Astrocyte of the cerebellum (primary cell): ENCODE measurements at regions not wholly inside any gene's neighbourhood (a gene's known extent, or its start where the extent isn't known, plus 50 kb on each side); places are given as distances from the start of the nearest gene placed in this dataset.

Source experiments
- DNase-seq: peaks from one replicate; pipeline ENCODE4 v3.0.0-alpha.2; 2011; ENCODE audit warnings: low read depth
- H3K4me3 ChIP-seq: 2 replicates; pipeline ENCODE4 v1.5.1; 2011; ENCODE audit warnings: mild to moderate bottlenecking, low read depth, low read length, moderate library complexity
- in situ Hi-C: cut with HindIII; loops from 2 replicates; pipeline ENCODE4 v1.10.0; 2017; ENCODE audit warnings: low sequenced_read_pairs
- TF ChIP-seq, protein P1 (sequence below): IDR thresholded peaks from 2 replicates; pipeline ENCODE4 v1.5.1; 2012; ENCODE audit warnings: low read length, low read depth, moderate library complexity, mild to moderate bottlenecking; ENCODE audit errors: missing control alignments

DNA sequence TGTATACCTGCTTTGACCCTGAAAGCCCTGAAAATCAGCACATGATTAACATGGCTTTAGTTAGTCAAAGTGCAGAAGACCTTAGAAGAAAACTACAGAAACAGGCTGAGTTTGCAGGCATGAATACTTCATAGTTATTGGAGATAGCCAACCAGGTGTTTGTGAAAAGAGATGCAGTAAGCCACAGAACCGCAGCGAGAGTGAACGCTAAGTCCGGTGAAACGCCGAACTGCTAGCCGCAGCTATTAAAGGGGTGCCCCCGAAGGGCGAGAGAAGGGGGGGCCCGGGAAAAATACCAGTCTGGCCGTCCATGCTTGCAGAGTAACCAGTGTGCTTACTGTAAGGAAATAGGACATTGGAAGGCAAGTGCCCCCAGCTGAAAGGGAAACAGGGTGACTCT is 784.0 kb upstream of the TMEM132C start:
- in situ Hi-C loops: no loop called here
- DNase-seq: no peak
- TF ChIP-seq, protein P1, sequence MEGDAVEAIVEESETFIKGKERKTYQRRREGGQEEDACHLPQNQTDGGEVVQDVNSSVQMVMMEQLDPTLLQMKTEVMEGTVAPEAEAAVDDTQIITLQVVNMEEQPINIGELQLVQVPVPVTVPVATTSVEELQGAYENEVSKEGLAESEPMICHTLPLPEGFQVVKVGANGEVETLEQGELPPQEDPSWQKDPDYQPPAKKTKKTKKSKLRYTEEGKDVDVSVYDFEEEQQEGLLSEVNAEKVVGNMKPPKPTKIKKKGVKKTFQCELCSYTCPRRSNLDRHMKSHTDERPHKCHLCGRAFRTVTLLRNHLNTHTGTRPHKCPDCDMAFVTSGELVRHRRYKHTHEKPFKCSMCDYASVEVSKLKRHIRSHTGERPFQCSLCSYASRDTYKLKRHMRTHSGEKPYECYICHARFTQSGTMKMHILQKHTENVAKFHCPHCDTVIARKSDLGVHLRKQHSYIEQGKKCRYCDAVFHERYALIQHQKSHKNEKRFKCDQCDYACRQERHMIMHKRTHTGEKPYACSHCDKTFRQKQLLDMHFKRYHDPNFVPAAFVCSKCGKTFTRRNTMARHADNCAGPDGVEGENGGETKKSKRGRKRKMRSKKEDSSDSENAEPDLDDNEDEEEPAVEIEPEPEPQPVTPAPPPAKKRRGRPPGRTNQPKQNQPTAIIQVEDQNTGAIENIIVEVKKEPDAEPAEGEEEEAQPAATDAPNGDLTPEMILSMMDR: no peak
- H3K4me3 ChIP-seq: no peak overlapping the region

DNA sequence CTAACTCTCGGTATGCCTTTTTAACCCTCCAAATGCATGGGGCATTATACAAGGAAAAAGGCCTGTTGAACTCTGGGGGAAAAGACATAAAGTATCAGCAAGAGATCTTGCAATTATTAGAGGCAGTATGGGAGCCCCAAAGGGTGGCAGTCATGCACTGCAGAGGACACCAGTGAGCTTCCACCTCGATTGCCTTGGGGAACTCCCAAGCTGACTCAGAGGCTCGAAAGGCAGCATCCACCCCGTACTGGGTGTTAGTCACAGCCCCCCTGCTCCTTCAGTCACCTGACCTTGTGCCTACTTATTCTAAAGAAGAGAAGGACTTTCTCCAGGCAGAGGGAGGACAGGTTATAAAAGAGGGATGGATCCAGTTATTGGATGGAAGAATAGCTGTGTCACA is 781.4 kb upstream of the TMEM132C start:
- DNase-seq: peak; percentile 69
- TF ChIP-seq, protein P1: peak; percentile 52
- H3K4me3 ChIP-seq: no peak overlapping the region
- in situ Hi-C loops: no loop called here

DNA sequence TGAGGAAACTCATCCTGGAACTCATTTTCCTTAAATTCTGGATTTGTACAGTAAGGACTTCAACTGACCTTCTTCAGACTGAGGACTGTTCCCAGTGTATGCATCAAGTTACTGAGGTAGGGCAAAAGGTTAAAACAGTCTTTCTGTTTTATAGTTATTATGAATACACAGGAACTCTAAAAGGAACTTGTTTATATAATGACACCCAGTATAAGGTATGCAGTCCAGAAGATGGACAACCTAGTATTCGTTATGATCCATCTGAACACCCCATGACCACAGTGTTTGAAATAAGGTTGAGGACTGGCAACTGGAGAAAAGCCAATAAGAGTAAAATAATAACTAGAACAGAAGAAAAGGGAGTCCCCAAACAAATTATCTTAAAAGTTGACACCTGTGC is 779.9 kb upstream of the TMEM132C start:
- H3K4me3 ChIP-seq: no peak overlapping the region
- TF ChIP-seq, protein P1: no peak
- no peak for DNase-seq
- in situ Hi-C loops: no loop called here

DNA sequence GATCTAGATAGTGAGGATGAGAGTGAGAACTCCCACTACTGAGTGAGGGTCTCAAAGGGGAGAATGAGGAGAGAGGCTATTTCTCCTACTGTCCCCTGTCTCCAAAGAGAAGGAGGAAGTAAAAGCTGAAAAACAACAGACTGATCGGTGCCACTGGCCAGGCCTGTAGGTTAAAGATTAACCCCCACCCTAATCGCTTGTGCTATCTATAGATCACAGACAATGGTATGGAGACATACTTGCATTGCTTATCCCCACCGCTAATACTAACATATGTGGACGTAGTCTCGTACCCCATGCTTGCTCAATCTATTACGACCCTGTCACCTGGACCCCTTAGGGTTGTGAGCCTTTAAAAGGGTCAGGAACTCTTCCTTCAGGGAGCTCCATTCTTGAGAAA is 777.9 kb upstream of the TMEM132C start:
- no peak for DNase-seq
- no peak overlapping the region for H3K4me3 ChIP-seq
- TF ChIP-seq, protein P1: no peak
- in situ Hi-C loops: no loop called here

DNA sequence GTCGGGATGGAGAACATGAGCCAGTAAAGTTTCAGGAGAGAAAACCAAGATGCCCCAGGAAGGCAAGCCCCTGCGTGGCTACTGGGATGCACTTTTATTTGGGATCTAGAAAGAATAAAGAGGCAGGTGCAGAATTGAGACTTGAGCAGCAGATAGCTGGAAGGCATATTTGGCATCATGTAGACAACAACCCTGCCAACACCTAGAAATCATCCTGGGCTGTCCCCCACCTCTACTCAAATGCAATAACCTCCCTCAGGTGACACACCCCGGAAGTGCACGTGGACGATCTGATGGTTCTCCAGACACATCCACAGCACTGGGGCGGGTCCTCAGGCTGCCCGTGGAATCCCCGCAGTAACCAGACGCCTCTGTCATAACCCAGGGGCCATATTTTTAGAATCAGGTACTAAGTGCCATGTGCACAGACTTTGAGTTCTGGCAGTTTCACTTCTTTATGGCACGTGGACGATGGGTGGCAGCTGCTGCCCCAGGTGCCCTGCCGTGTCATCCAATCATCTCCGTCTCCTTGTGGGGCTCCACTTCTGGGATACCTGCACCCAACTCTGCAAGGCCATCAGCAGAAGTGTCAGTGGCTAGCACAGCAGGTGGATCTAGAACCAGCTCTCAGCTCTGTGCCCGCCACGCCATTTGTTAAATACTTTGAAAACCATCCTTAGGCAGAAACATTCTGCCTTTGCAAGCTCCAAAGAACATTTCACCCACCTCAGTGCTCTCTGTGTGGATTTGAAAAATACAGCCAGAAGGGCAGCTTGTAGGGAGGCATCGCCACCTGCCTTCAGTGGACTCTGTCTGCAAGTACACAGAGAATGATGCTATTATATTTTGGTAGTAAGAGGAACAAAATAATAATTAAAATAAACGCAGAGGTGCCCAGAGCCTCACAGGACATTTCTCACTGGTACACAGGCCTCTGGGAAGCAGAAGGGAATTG is 771.7 kb upstream of the TMEM132C start:
- in situ Hi-C loops: no loop called here
- TF ChIP-seq, protein P1: no peak
- H3K4me3 ChIP-seq: no peak overlapping the region
- DNase-seq: no peak

DNA sequence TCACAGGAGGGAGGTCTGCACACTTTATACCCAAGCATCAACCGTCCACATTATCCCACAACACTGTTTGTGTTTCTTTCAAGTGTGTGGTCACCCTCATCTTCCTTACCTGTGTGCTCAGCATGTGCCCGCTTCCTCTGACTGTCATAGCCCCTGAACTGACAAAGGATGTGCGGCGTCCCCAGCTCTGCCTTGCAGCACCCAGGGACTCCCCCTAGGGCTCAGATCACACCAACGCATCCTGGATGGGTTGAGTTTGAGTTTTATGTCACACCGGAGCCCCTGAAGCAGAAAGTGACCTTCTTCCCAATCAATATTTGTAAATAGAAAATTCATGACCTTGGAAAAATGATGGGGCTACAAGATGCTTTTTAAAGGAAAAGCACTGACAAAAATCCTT is 770.7 kb upstream of the TMEM132C start:
- TF ChIP-seq, protein P1: no peak
- H3K4me3 ChIP-seq: no peak overlapping the region
- in situ Hi-C loops: no loop called here
- no peak for DNase-seq
